Neuronal stem cell (in vitro differentiated cells): ENCODE measurements at regions not wholly inside any gene's neighbourhood (a gene's known extent, or its start where the extent isn't known, plus 50 kb on each side); places are given as distances from the start of the nearest gene placed in this dataset.

ENCODE experiments used
- DNase-seq: peaks from one replicate; pipeline ENCODE4 v3.0.0-alpha.2; 2013; ENCODE audit warnings: low spot score
- H2AFZ ChIP-seq: one replicate; pipeline ENCODE4 v1.6.1; 2013; ENCODE audit warnings: mild to moderate bottlenecking, low read length, inconsistent platforms
- H2AK5ac ChIP-seq: 2 replicates; pipeline ENCODE4 v1.6.1; 2013; ENCODE audit warnings: low read depth, mild to moderate bottlenecking, inconsistent platforms, low read length, moderate library complexity, mixed read lengths
- H2BK120ac ChIP-seq: 2 replicates; pipeline ENCODE4 v1.6.1; 2013; ENCODE audit warnings: low read depth, mild to moderate bottlenecking, inconsistent platforms, low read length, moderate library complexity, mixed read lengths
- H2BK12ac ChIP-seq: one replicate; pipeline ENCODE4 v1.6.1; 2013; ENCODE audit warnings: low read length, inconsistent platforms
- H2BK15ac ChIP-seq: 2 replicates; pipeline ENCODE4 v1.6.1; 2013; ENCODE audit warnings: mild to moderate bottlenecking, low read length, inconsistent platforms, mixed read lengths
- H2BK5ac ChIP-seq: one replicate; pipeline ENCODE4 v1.6.1; 2013; ENCODE audit warnings: inconsistent platforms, mild to moderate bottlenecking, low read length, moderate library complexity
- H3K14ac ChIP-seq: one replicate; pipeline ENCODE4 v1.6.1; 2013; ENCODE audit warnings: low read length, inconsistent platforms
- H3K18ac ChIP-seq: 2 replicates; pipeline ENCODE4 v1.6.1; 2013; ENCODE audit warnings: low read length, inconsistent platforms
- H3K23ac ChIP-seq: 2 replicates; pipeline ENCODE4 v1.6.1; 2013; ENCODE audit warnings: low read depth, mild to moderate bottlenecking, mixed read lengths, low read length, inconsistent platforms; ENCODE audit not compliant: poor library complexity
- H3K27ac ChIP-seq: replicated peaks from 3 replicates; pipeline ENCODE4 v1.5.1; 2013; ENCODE audit warnings: low read length, inconsistent platforms
- H3K27me3 ChIP-seq, 3 experiments: 2 replicates each; pipeline ENCODE4 v1.6.1; 2013; ENCODE audit warnings: low read length in 3 of 3, mild to moderate bottlenecking in 2 of 3, inconsistent platforms in 1 of 3, low read depth in 1 of 3, mixed read lengths in 1 of 3, moderate library complexity in 1 of 3; ENCODE audit not compliant: control insufficient read depth in 3 of 3, insufficient read depth in 3 of 3
- H3K36me3 ChIP-seq, 2 donors: replicated peaks in 1 of 2; 2 replicates each; pipeline ENCODE4 v1.6.1; 2013; ENCODE audit warnings: low read length in 2 of 2; ENCODE audit not compliant: control insufficient read depth in 2 of 2, insufficient read depth in 2 of 2
- H3K4ac ChIP-seq: 2 replicates; pipeline ENCODE4 v1.6.1; 2013; ENCODE audit warnings: inconsistent platforms, mild to moderate bottlenecking, low read length, moderate library complexity
- H3K4me1 ChIP-seq, 2 donors: 1 replicate in 1 of 2; 2 replicates in 1 of 2; pipeline ENCODE4 v1.6.1; 2013; ENCODE audit warnings: low read length in 2 of 2, low read depth in 1 of 2; ENCODE audit not compliant: control insufficient read depth in 2 of 2, insufficient read depth in 1 of 2
- H3K4me2 ChIP-seq: one replicate; pipeline ENCODE4 v1.6.1; 2013; ENCODE audit warnings: mild to moderate bottlenecking, low read length, inconsistent platforms; ENCODE audit not compliant: insufficient read depth, poor library complexity, severe bottlenecking
- H3K4me3 ChIP-seq, 2 donors: 2 replicates each; pipeline ENCODE4 v1.5.1; 2013; ENCODE audit warnings: low read length in 2 of 2, mild to moderate bottlenecking in 2 of 2, inconsistent platforms in 1 of 2, moderate library complexity in 1 of 2
- H3K79me1 ChIP-seq: one replicate; pipeline ENCODE4 v1.6.1; 2013; ENCODE audit warnings: low read depth, mild to moderate bottlenecking, inconsistent platforms, low read length, moderate library complexity
- H3K9ac ChIP-seq: one replicate; pipeline ENCODE4 v1.6.1; 2013; ENCODE audit warnings: mild to moderate bottlenecking, low read depth, low read length, inconsistent platforms; ENCODE audit not compliant: poor library complexity
- H3K9me3 ChIP-seq, 2 donors: replicated peaks in 1 of 2; 2 replicates each; pipeline versions ENCODE3 to v1.6.1; 2013; ENCODE audit warnings: low read length in 2 of 2, mild to moderate bottlenecking in 2 of 2, inconsistent platforms in 1 of 2, low read depth in 1 of 2, mixed read lengths in 1 of 2, moderate library complexity in 1 of 2; ENCODE audit not compliant: control insufficient read depth in 2 of 2, insufficient read depth in 1 of 2
- H4K8ac ChIP-seq: one replicate; pipeline ENCODE4 v1.6.1; 2013; ENCODE audit warnings: low read depth, mild to moderate bottlenecking, inconsistent platforms, low read length, moderate library complexity
- H4K91ac ChIP-seq: one replicate; pipeline ENCODE4 v1.6.1; 2013; ENCODE audit warnings: low read length, low read depth, mild to moderate bottlenecking, inconsistent platforms; ENCODE audit not compliant: poor library complexity
- WGBS, 2 donors: extraction: QIAGEN DNeasy Blood & Tissue Kit; methylation state at CpG; one replicate each; pipeline ENCODE4 v1.1.7; 2013; ENCODE audit warnings: missing lambda C conversion rate in 2 of 2, mixed read lengths in 1 of 2; ENCODE audit not compliant: insufficient read length in 2 of 2, insufficient replicate concordance in 1 of 2; ENCODE audit errors: extremely low coverage in 2 of 2; 5-methylcytosine and 5-hydroxymethylcytosine counted together

GRCh38 chr4:149164282-149164681 is 651.4 kb downstream of the IQCM start:
- H2AFZ ChIP-seq = no peak overlapping the region
- H2AK5ac ChIP-seq = no peak overlapping the region
- no peak overlapping the region for H3K9ac ChIP-seq
- H2BK120ac ChIP-seq = no peak overlapping the region
- WGBS, 2 donors = no CpG with 5 or more reads among the region's 3 CpGs
- no peak overlapping the region for H4K91ac ChIP-seq
- H2BK15ac ChIP-seq = no peak overlapping the region
- H2BK12ac ChIP-seq = no peak overlapping the region
- no peak overlapping the region for H4K8ac ChIP-seq
- H3K14ac ChIP-seq = no peak overlapping the region
- peaks cover 6 to 11% of the 10 kb centered on the region in 2 donors for H3K4me1 ChIP-seq
- no peak overlapping the region for H3K27ac ChIP-seq
- no peak overlapping the region for H3K4me3 ChIP-seq
- H2BK5ac ChIP-seq = no peak overlapping the region
- H3K23ac ChIP-seq = no peak overlapping the region
- H3K36me3 ChIP-seq = no peaks in the 10 kb centered on the region
- peak; percentile 72 for DNase-seq
- no peaks in the 10 kb centered on the region for H3K9me3 ChIP-seq
- no peak overlapping the region for H3K18ac ChIP-seq
- H3K4ac ChIP-seq = no peak overlapping the region
- no peak overlapping the region for H3K4me2 ChIP-seq
- H3K27me3 ChIP-seq = no peaks in the 10 kb centered on the region
- no peaks in the 10 kb centered on the region for H3K79me1 ChIP-seq

- Histone ChIP-seq H3K4me1 (peaks cover 6 to 9% of the 10 kb centered on the region in 2 donors), H3K9ac (no peak overlapping the region), H3K27me3 (no peaks in the 10 kb centered on the region), H4K91ac (no peak overlapping the region), H3K14ac (no peak overlapping the region), H3K23ac (no peak overlapping the region), H3K4ac (no peak overlapping the region), H2BK120ac (no peak overlapping the region), H3K27ac (no peak overlapping the region), H3K4me2 (no peak overlapping the region), H3K18ac (no peak overlapping the region), H2BK15ac (no peak overlapping the region), H2BK12ac (no peak overlapping the region), H2AK5ac (no peak overlapping the region), H3K9me3 (no peaks in the 10 kb centered on the region), H3K36me3 (no peaks in the 10 kb centered on the region), H3K4me3 (no peak overlapping the region), H2AFZ (no peak overlapping the region), H4K8ac (no peak overlapping the region), H2BK5ac (no peak overlapping the region), H3K79me1 (no peaks in the 10 kb centered on the region)
- no peak for DNase-seq
Measured at GRCh38 chr4:149161247-149161646, 654.4 kb downstream of the IQCM start.

- no peaks in the 10 kb centered on the region for H3K36me3 ChIP-seq
- H4K91ac ChIP-seq = no peak overlapping the region
- no peak overlapping the region for H3K4me2 ChIP-seq
- H3K4ac ChIP-seq = no peak overlapping the region
- H3K9me3 ChIP-seq = no peaks in the 10 kb centered on the region
- H3K27me3 ChIP-seq = no peaks in the 10 kb centered on the region
- no peak overlapping the region for H2AK5ac ChIP-seq
- DNase-seq = no peak
- no peak overlapping the region for H3K27ac ChIP-seq
- no peak overlapping the region for H3K9ac ChIP-seq
- no peak overlapping the region for H2BK15ac ChIP-seq
- no peak overlapping the region for H4K8ac ChIP-seq
- no peak overlapping the region for H3K18ac ChIP-seq
- no CpG with 5 or more reads among the region's 2 CpGs for WGBS, 2 donors
- no peak overlapping the region for H3K4me3 ChIP-seq
- H3K4me1 ChIP-seq = peaks cover 6 to 9% of the 10 kb centered on the region in 2 donors
- no peak overlapping the region for H2BK12ac ChIP-seq
- no peak overlapping the region for H2BK5ac ChIP-seq
- no peak overlapping the region for H3K14ac ChIP-seq
- H3K23ac ChIP-seq = no peak overlapping the region
- H2BK120ac ChIP-seq = no peak overlapping the region
- H3K79me1 ChIP-seq = no peaks in the 10 kb centered on the region
- no peak overlapping the region for H2AFZ ChIP-seq
Measured at GRCh38 chr4:149160370-149160769, 655.3 kb downstream of the IQCM start.

- H2BK12ac ChIP-seq = no peak overlapping the region
- H2AK5ac ChIP-seq = no peak overlapping the region
- no peak overlapping the region for H2AFZ ChIP-seq
- H3K4ac ChIP-seq = no peak overlapping the region
- no peak overlapping the region for H2BK120ac ChIP-seq
- WGBS, 2 donors = no CpG with 5 or more reads among the region's 3 CpGs
- no peak overlapping the region for H3K18ac ChIP-seq
- H3K9ac ChIP-seq = no peak overlapping the region
- no peak for DNase-seq
- H4K91ac ChIP-seq = no peak overlapping the region
- no peak overlapping the region for H2BK15ac ChIP-seq
- H3K27me3 ChIP-seq = no peaks in the 10 kb centered on the region
- no peaks in the 10 kb centered on the region for H3K36me3 ChIP-seq
- H3K79me1 ChIP-seq = no peaks in the 10 kb centered on the region
- H3K4me1 ChIP-seq = peaks cover 0 to 3% of the 10 kb centered on the region in 2 donors
- H3K14ac ChIP-seq = no peak overlapping the region
- H2BK5ac ChIP-seq = no peak overlapping the region
- no peak overlapping the region for H3K4me2 ChIP-seq
- H3K23ac ChIP-seq = no peak overlapping the region
- no peak overlapping the region for H3K27ac ChIP-seq
- H3K9me3 ChIP-seq = no peaks in the 10 kb centered on the region
- no peak overlapping the region for H3K4me3 ChIP-seq
- no peak overlapping the region for H4K8ac ChIP-seq
Measured at GRCh38 chr4:149158817-149159216, 656.8 kb downstream of the IQCM start.
